ENCODE measurements at regions not wholly inside any gene's neighbourhood (a gene's known extent, or its start where the extent isn't known, plus 50 kb on each side); places are given as distances from the start of the nearest gene placed in this dataset.
"Not testable (repeated sequence)": the region's sequence is repeated elsewhere in the genome, so short reads cannot be mapped to it uniquely, and the experiment has no call there.

GRCh38 chrX:39264023-39264422, 462.8 kb downstream of the MID1IP1 start:
- intact Hi-C loops (cut with micrococcal nuclease): loop anchor here (5.0 kb wide), 1 partner anchor 63 kb away; no protein-coding TSS in a partner anchor

- intact Hi-C loops (cut with micrococcal nuclease): no loop called here
Observed at GRCh38 chrX:39267176-39267575, 465.9 kb downstream of the MID1IP1 start.

- intact Hi-C loops (cut with micrococcal nuclease): no loop called here
Observed at GRCh38 chrX:39268207-39268606, 466.9 kb downstream of the MID1IP1 start.

- intact Hi-C loops (cut with micrococcal nuclease): no loop called here
Observed at GRCh38 chrX:39275500-39276068, 474.3 kb downstream of the MID1IP1 start.

- intact Hi-C loops (cut with micrococcal nuclease): not testable (repeated sequence)
Observed at GRCh38 chrX:39277685-39278390, 476.6 kb downstream of the MID1IP1 start.

GRCh38 chrX:39283239-39283638, 482.0 kb downstream of the MID1IP1 start:
- intact Hi-C loops (cut with micrococcal nuclease): no loop called here

GRCh38 chrX:39288592-39288991, 487.3 kb downstream of the MID1IP1 start:
- intact Hi-C loops (cut with micrococcal nuclease): no loop called here

- intact Hi-C loops (cut with micrococcal nuclease): no loop called here
Observed at GRCh38 chrX:39289827-39290226, 488.6 kb downstream of the MID1IP1 start.

- intact Hi-C loops (cut with micrococcal nuclease): no loop called here
Observed at GRCh38 chrX:39293203-39293602, 491.9 kb downstream of the MID1IP1 start.

- intact Hi-C loops (cut with micrococcal nuclease): no loop called here
Observed at GRCh38 chrX:39296472-39296871, 495.2 kb downstream of the MID1IP1 start.

GRCh38 chrX:39298821-39299220, 497.6 kb downstream of the MID1IP1 start:
- intact Hi-C loops (cut with micrococcal nuclease): no loop called here

- intact Hi-C loops (cut with micrococcal nuclease): no loop called here
Observed at GRCh38 chrX:39299615-39300014, 498.4 kb downstream of the MID1IP1 start.

GRCh38 chrX:39301036-39301435, 499.8 kb downstream of the MID1IP1 start:
- intact Hi-C loops (cut with micrococcal nuclease): no loop called here

- intact Hi-C loops (cut with micrococcal nuclease): no loop called here
Observed at GRCh38 chrX:39302838-39303237, 501.6 kb downstream of the MID1IP1 start.

- intact Hi-C loops (cut with micrococcal nuclease): loop anchor here (5.0 kb wide), 1 partner anchor 492 kb away; no protein-coding TSS in a partner anchor
Observed at GRCh38 chrX:39304746-39305145, 503.5 kb downstream of the MID1IP1 start.

GRCh38 chrX:39307488-39307887, 506.2 kb downstream of the MID1IP1 start:
- intact Hi-C loops (cut with micrococcal nuclease): loop anchor here (5.0 kb wide), 1 partner anchor 495 kb away; no protein-coding TSS in a partner anchor

- intact Hi-C loops (cut with micrococcal nuclease): loop anchor here (5.0 kb wide), 1 partner anchor 496 kb away; no protein-coding TSS in a partner anchor
Observed at GRCh38 chrX:39308126-39308525, 506.9 kb downstream of the MID1IP1 start.

- intact Hi-C loops (cut with micrococcal nuclease): loop anchor here (1.0 to 5.0 kb wide), 2 partner anchors 48 to 497 kb away; no protein-coding TSS in a partner anchor
Observed at GRCh38 chrX:39309018-39309635, 507.9 kb downstream of the MID1IP1 start.

- intact Hi-C loops (cut with micrococcal nuclease): loop anchor here (1.0 to 5.0 kb wide), 4 partner anchors 17 to 497 kb away; no protein-coding TSS in a partner anchor
Observed at GRCh38 chrX:39309721-39310152, 508.5 kb downstream of the MID1IP1 start.

- intact Hi-C loops (cut with micrococcal nuclease): loop anchor here (2.0 kb wide), 2 partner anchors 16 to 114 kb away; no protein-coding TSS in a partner anchor
Observed at GRCh38 chrX:39310891-39311290, 509.6 kb downstream of the MID1IP1 start.

- intact Hi-C loops (cut with micrococcal nuclease): loop anchor here (2.0 kb wide), 2 partner anchors 15 to 115 kb away; no protein-coding TSS in a partner anchor
Observed at GRCh38 chrX:39311646-39312045, 510.4 kb downstream of the MID1IP1 start.

GRCh38 chrX:39313146-39313545, 511.9 kb downstream of the MID1IP1 start:
- intact Hi-C loops (cut with micrococcal nuclease): no loop called here
